GM19023 (cell line): ENCODE measurements at regions not wholly inside any gene's neighbourhood (a gene's known extent, or its start where the extent isn't known, plus 50 kb on each side); places are given as distances from the start of the nearest gene placed in this dataset.
"Not testable (repeated sequence)": the region's sequence is repeated elsewhere in the genome, so short reads cannot be mapped to it uniquely, and the experiment has no call there.

Experiments
- ATAC-seq: cut with Tn5 transposase; IDR thresholded peaks from one replicate; pipeline ENCODE4 v1.9.1; 2021; ENCODE audit warnings: mild to moderate bottlenecking, moderate library complexity; ENCODE audit not compliant: unreplicated experiment

GRCh38 chr7:126005064-126005463 lies 1075.4 kb upstream of the POT1 start:
- no peak for ATAC-seq

- no peak for ATAC-seq
These were observed 1071.7 kb upstream of the POT1 start for GRCh38 chr7:126001349-126001748.

- no peak for ATAC-seq
These were observed 1055.2 kb upstream of the POT1 start for GRCh38 chr7:125984795-125985194.

- ATAC-seq = no peak
These were observed 1042.0 kb upstream of the POT1 start for GRCh38 chr7:125971656-125972055.

- ATAC-seq = no peak
These were observed 1036.8 kb upstream of the POT1 start for GRCh38 chr7:125966278-125967048.

- ATAC-seq = no peak
These were observed 1005.3 kb upstream of the POT1 start for GRCh38 chr7:125934955-125935354.

GRCh38 chr7:125934539-125934938 lies 1004.9 kb upstream of the POT1 start:
- ATAC-seq = no peak

GRCh38 chr7:125930848-125931247 lies 1001.2 kb upstream of the POT1 start:
- ATAC-seq = no peak

- ATAC-seq = no peak
These were observed 997.9 kb upstream of the POT1 start for GRCh38 chr7:125927556-125927955.

- ATAC-seq = no peak
These were observed 997.0 kb upstream of the POT1 start for GRCh38 chr7:125926621-125927020.

- no peak for ATAC-seq
These were observed 994.4 kb upstream of the POT1 start for GRCh38 chr7:125924037-125924436.

GRCh38 chr7:125915381-125915948 lies 985.8 kb upstream of the POT1 start:
- ATAC-seq = not testable (repeated sequence)

GRCh38 chr7:125908711-125909110 lies 979.1 kb upstream of the POT1 start:
- no peak for ATAC-seq

GRCh38 chr7:125899577-125899976 lies 970.0 kb upstream of the POT1 start:
- ATAC-seq = no peak

- no peak for ATAC-seq
These were observed 962.8 kb upstream of the POT1 start for GRCh38 chr7:125892434-125892833.

GRCh38 chr7:125878988-125879387 lies 949.4 kb upstream of the POT1 start:
- ATAC-seq = no peak

GRCh38 chr7:125878235-125878956 lies 948.8 kb upstream of the POT1 start:
- no peak for ATAC-seq

GRCh38 chr7:125877246-125877645 lies 947.6 kb upstream of the POT1 start:
- ATAC-seq = no peak

GRCh38 chr7:125876431-125876830 lies 946.8 kb upstream of the POT1 start:
- ATAC-seq = no peak

- ATAC-seq = no peak
These were observed 941.8 kb upstream of the POT1 start for GRCh38 chr7:125871431-125871830.

- ATAC-seq = no peak
These were observed 928.0 kb upstream of the POT1 start for GRCh38 chr7:125857606-125858005.

- no peak for ATAC-seq
These were observed 918.5 kb upstream of the POT1 start for GRCh38 chr7:125848157-125848556.
